CD4-positive, alpha-beta T cell treated with Interleukin-4 for 4 hours (primary cell): ENCODE measurements at regions not wholly inside any gene's neighbourhood (a gene's known extent, or its start where the extent isn't known, plus 50 kb on each side); places are given as distances from the start of the nearest gene placed in this dataset.
A peak's percentile ranks its signal among the peaks of the same experiment; 100 is the strongest.
"Not testable (repeated sequence)": the region's sequence is repeated elsewhere in the genome, so short reads cannot be mapped to it uniquely, and the experiment has no call there.

ENCODE experiments used
- DNase-seq: peaks from one replicate; pipeline ENCODE4 v3.0.0-alpha.2; 2020

GRCh38 chr20:50330504-50331313 is 140.1 kb downstream of the CEBPB start:
- no peak for DNase-seq

GRCh38 chr20:50331469-50332363 is 141.1 kb downstream of the CEBPB start:
- no peak for DNase-seq

GRCh38 chr20:50332491-50332980 is 141.9 kb downstream of the CEBPB start:
- no peak for DNase-seq

GRCh38 chr20:50333131-50333670 is 142.6 kb downstream of the CEBPB start:
- no peak for DNase-seq

GRCh38 chr20:50333812-50334211 is 143.2 kb downstream of the CEBPB start:
- no peak for DNase-seq

- DNase-seq = not testable (repeated sequence)
Observed at GRCh38 chr20:50334512-50334911, 143.9 kb downstream of the CEBPB start.

DNA sequence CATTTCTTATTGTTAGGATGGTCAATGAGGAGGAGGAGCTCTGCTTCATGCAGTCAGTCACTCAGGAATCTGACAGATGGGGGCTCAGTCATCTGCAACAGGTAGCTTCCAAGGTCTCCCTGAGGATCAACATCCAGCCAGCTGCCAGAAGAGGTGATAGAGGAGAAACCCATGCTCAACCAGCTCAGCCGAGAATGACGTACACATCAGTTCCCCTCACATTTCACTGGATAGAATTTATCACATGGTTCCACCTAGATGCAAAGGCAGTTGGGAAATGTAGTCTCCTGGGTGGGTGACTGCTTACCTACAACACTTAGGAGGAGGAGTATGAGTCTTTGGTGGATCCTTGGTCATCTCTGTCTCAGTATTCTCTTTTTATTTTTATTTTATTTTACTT is 144.5 kb downstream of the CEBPB start:
- no peak for DNase-seq

GRCh38 chr20:50335866-50336265 is 145.2 kb downstream of the CEBPB start:
- DNase-seq = no peak

- no peak for DNase-seq
Observed at GRCh38 chr20:50336661-50337060, 146.0 kb downstream of the CEBPB start.

GRCh38 chr20:50337521-50338466 is 147.2 kb downstream of the CEBPB start:
- DNase-seq = no peak

DNA sequence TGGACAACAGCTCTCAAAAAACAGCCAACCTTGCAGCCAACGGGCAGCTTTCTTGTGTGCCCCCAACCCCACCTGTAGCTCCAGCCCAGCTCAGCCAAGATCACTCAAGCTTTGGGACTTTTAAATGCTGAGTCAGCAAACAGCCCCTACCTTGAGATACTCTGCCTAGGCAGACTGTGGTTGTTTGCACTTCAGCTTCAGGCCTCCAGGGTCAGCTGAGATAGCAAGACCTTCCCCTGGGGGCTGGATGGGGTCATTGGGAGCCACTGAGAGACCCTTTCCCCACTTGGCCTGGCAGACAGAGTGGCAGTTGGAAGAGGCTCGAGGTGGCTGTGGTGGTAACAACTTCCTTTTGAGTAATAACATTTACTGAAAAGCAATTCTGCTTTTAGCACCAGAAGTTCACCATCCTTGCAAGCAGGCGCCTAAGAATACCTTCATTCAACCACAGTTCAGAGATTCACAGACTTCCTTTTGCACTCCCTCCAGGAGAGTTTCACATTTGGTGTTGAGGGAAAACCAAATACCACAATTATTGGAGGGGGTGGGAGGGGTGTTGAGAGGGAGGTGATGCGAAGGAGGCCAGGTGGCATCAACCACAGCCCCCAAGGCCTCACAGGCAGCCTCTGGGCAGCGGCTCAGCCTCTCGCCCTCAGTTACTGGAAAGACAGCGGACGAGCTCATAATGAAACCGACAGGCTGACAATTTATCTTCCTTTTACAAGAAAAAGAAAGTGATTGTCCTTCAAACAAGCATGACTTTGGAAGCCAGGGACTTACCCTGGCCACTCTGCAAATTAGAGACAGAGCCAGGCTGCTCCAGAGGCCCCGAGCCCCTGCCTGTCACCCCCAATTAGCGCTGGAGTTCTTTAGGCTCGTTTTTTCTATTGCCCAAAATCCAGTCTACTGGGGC is 148.1 kb downstream of the CEBPB start:
- DNase-seq = peak; percentile 20

DNA sequence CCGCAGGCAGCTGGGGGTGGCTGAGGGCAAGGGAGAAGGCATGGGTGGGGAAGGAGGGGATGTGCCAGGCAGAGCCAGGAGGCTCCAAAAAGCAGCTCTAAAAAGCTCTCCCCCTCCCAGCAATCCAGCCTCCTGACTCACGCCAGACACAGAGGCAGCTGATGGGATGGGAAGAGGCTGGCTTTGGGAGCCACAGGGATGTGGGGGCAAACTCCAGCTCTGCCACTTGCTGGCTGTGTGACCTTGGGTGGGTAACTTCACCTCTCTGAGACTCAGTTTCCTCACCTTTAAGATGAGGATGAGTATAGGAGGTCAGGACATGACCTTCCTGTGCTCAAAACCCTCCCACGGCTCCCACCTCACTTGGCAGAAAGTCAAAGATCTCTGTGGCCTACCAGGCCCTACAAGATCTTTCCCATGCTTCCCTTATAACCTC is 148.9 kb downstream of the CEBPB start:
- DNase-seq = no peak

GRCh38 chr20:50340541-50340940 is 149.9 kb downstream of the CEBPB start:
- no peak for DNase-seq

DNA sequence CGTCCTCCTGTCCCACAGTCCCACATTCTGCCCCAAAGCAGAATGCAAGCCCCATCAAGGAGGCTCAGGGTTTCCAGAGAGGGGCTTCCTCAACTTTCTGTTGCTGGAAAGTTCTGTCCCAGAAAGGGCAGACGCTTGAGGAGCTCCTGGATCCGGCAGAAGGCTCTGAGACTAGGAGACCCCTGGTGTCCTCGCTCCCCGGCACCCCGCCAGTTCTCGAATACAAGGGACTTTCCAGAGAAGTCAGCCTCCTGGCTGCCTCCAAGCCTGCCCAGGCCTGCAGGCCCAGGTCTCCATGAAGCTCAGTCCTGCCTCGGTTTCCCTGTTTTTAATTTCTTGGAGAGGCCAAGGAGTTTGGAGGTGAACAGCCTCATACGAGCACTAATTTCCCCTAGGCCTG is 150.4 kb downstream of the CEBPB start:
- DNase-seq = no peak

DNA sequence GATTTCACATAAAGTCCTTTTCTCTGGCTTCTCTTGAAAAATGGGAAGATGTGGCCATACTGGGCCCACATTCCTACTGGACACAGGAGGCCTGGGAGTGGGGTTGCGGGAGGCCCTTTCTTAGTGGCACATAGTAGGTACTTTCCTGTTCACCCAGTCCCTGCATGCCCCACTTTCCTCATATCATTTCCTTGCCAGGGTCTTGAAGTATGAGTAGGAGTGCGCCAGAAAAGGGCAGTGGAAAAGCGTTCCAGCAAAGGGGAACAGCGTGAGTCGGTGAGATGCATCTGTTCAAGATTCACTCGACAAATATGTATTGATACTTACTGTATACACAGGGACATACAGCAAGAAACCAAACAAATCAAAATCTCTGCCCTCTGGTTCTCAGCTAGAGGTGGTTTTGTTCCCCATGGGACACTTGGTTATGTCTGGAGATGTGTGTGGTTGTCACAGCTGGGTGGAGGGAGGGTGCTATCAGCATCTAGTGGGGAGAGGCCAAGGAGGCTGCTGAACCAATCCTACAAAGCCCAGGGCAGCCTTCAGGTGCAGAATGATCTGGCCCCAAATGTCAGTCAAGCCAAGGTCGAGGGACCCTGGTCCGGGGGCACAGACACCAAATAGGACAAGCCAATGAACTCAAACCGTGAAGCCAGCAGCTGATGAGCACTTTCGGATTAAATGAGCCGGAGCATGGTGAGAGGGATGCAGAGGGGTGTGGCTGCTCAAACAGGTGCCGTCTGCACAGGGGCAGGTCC is 151.4 kb downstream of the CEBPB start:
- DNase-seq = no peak

GRCh38 chr20:50342638-50343102 is 152.0 kb downstream of the CEBPB start:
- DNase-seq = no peak

- no peak for DNase-seq
Observed at GRCh38 chr20:50343125-50343489, 152.5 kb downstream of the CEBPB start.

GRCh38 chr20:50343490-50344179 is 153.0 kb downstream of the CEBPB start:
- no peak for DNase-seq

- DNase-seq = no peak
Observed at GRCh38 chr20:50344232-50345071, 153.8 kb downstream of the CEBPB start.
